SU-DHL-6 (cell line): ENCODE measurements at regions not wholly inside any gene's neighbourhood (a gene's known extent, or its start where the extent isn't known, plus 50 kb on each side); places are given as distances from the start of the nearest gene placed in this dataset.
"Not testable (repeated sequence)": the region's sequence is repeated elsewhere in the genome, so short reads cannot be mapped to it uniquely, and the experiment has no call there.

Experiments used
- H2AFZ ChIP-seq: fragments of 200-600 bp; sonication (generic); 2 replicates; pipeline ENCODE4 v1.6.1; 2014; ENCODE audit warnings: low read depth, mild to moderate bottlenecking, moderate library complexity, mixed read lengths, antibody characterized with exemption, low read length; ENCODE audit not compliant: severe bottlenecking
- H3F3A ChIP-seq: fragments of 200-600 bp; shearing (Covaris generic); 2 replicates; pipeline ENCODE4 v1.6.0; 2016; ENCODE audit warnings: antibody characterized with exemption, mild to moderate bottlenecking; ENCODE audit not compliant: insufficient read depth
- H3K27ac ChIP-seq: fragments of 200-600 bp; sonication (generic); 2 replicates; pipeline ENCODE4 v1.5.1; 2016; ENCODE audit warnings: low read depth, mild to moderate bottlenecking, low read length, moderate library complexity, mixed read lengths
- H3K27me3 ChIP-seq: fragments of 200-600 bp; sonication (generic), shearing (Covaris generic); 2 replicates; pipeline ENCODE4 v1.6.0; 2014; ENCODE audit warnings: mild to moderate bottlenecking, low read length
- H3K36me3 ChIP-seq: fragments of 200-600 bp; sonication (generic); 2 replicates; pipeline ENCODE4 v1.6.1; 2014; ENCODE audit warnings: mild to moderate bottlenecking, low read length, mixed read lengths
- H3K4me2 ChIP-seq: fragments of 300-600, 200-600 bp; shearing (Covaris generic), sonication (generic); 2 replicates; pipeline ENCODE4 v1.6.0; 2014; ENCODE audit warnings: low read length, low read depth, mild to moderate bottlenecking; ENCODE audit not compliant: poor library complexity, severe bottlenecking
- H3K4me3 ChIP-seq: fragments of 200-600 bp; sonication (generic); 2 replicates; pipeline ENCODE4 v1.5.1; 2014; ENCODE audit warnings: antibody characterized with exemption, low read length, mild to moderate bottlenecking, mixed read lengths; ENCODE audit not compliant: insufficient read depth, poor library complexity, severe bottlenecking
- H3K79me2 ChIP-seq: fragments of 200-600 bp; sonication (generic); 2 replicates; pipeline ENCODE4 v1.6.1; 2014; ENCODE audit warnings: mild to moderate bottlenecking, low read length, moderate library complexity; ENCODE audit not compliant: insufficient read depth
- H3K9ac ChIP-seq: fragments of 200-600 bp; sonication (generic); 2 replicates; pipeline ENCODE4 v1.7.0; 2014; ENCODE audit warnings: mild to moderate bottlenecking, low read length
- H3K9me2 ChIP-seq: fragments of 200-600 bp; sonication (generic); replicated peaks from 2 replicates; pipeline ENCODE4 v1.6.1; 2014; ENCODE audit warnings: low read length; ENCODE audit not compliant: insufficient read depth
- H3K9me3 ChIP-seq: fragments of 200-600 bp; sonication (generic); 2 replicates; pipeline ENCODE4 v1.6.1; 2014; ENCODE audit warnings: low read length, mixed read lengths; ENCODE audit not compliant: insufficient read depth
- H4K20me1 ChIP-seq: fragments of 200-600 bp; sonication (generic); 2 replicates; pipeline ENCODE4 v1.6.1; 2014; ENCODE audit warnings: low read depth, mild to moderate bottlenecking, antibody characterized with exemption, low read length, moderate library complexity, mixed read lengths
- CTCF ChIP-seq: fragments of 200-600 bp; sonication (generic); IDR thresholded peaks from one replicate; pipeline ENCODE4 v1.5.1; 2017; ENCODE audit warnings: antibody characterized with exemption, mild to moderate bottlenecking, low read length, moderate library complexity; ENCODE audit not compliant: insufficient read depth, poor library complexity, severe bottlenecking
- EZH2phosphoT487 ChIP-seq: fragments of 200-600 bp; sonication (generic), shearing (Covaris generic); conservative IDR thresholded peaks from 2 replicates; pipeline ENCODE4 v1.6.1; 2018; ENCODE audit warnings: mild to moderate bottlenecking, antibody characterized with exemption, low read length, moderate library complexity, mixed read lengths

GRCh38 chr14:98006008-98006407 is 1208.8 kb downstream of the VRK1 start:
- no peaks in the 10 kb centered on the region for H3F3A ChIP-seq
- H3K9me2 ChIP-seq, result no peaks in the 10 kb centered on the region
- no peaks in the 10 kb centered on the region for H3K79me2 ChIP-seq
- H3K4me2 ChIP-seq, result no peak overlapping the region
- no peak for TF ChIP-seq CTCF
- TF ChIP-seq EZH2phosphoT487, result no peak
- H4K20me1 ChIP-seq, result no peaks in the 10 kb centered on the region
- no peak overlapping the region for H2AFZ ChIP-seq
- H3K36me3 ChIP-seq, result no peaks in the 10 kb centered on the region
- H3K9me3 ChIP-seq, result no peaks in the 10 kb centered on the region
- no peak overlapping the region for H3K4me3 ChIP-seq
- H3K27me3 ChIP-seq, result no peaks in the 10 kb centered on the region
- H3K27ac ChIP-seq, result no peak overlapping the region
- H3K9ac ChIP-seq, result no peak overlapping the region

- no peaks in the 10 kb centered on the region for H3K9me3 ChIP-seq
These were observed 1211.4 kb downstream of the VRK1 start for GRCh38 chr14:98008381-98009113.

GRCh38 chr14:98009177-98009576 is 1212.0 kb downstream of the VRK1 start:
- not testable (repeated sequence) for H3K36me3 ChIP-seq, H3K4me2 ChIP-seq, H3F3A ChIP-seq, H3K79me2 ChIP-seq, H3K9me3 ChIP-seq, H2AFZ ChIP-seq, H3K9ac ChIP-seq, H3K9me2 ChIP-seq, H4K20me1 ChIP-seq, H3K4me3 ChIP-seq, H3K27ac ChIP-seq, H3K27me3 ChIP-seq

More at GRCh38 chr14:98008381-98009113, 1211.4 kb downstream of the VRK1 start:
- no peaks in the 10 kb centered on the region for H4K20me1 ChIP-seq
- H3K4me3 ChIP-seq, result no peak overlapping the region
- no peaks in the 10 kb centered on the region for H3K27me3 ChIP-seq
- H3K36me3 ChIP-seq, result no peaks in the 10 kb centered on the region
- H3F3A ChIP-seq, result no peaks in the 10 kb centered on the region
- no peak overlapping the region for H3K4me2 ChIP-seq
- no peak overlapping the region for H2AFZ ChIP-seq
- TF ChIP-seq EZH2phosphoT487, result no peak
- TF ChIP-seq CTCF, result no peak
- H3K27ac ChIP-seq, result no peak overlapping the region
- no peaks in the 10 kb centered on the region for H3K79me2 ChIP-seq
- no peak overlapping the region for H3K9ac ChIP-seq
- H3K9me2 ChIP-seq, result no peaks in the 10 kb centered on the region

- no peak for TF ChIP-seq CTCF
- no peak overlapping the region for H3K4me3 ChIP-seq
- H3K36me3 ChIP-seq, result no peaks in the 10 kb centered on the region
- H3K27me3 ChIP-seq, result no peaks in the 10 kb centered on the region
- no peaks in the 10 kb centered on the region for H3F3A ChIP-seq
- H3K79me2 ChIP-seq, result no peaks in the 10 kb centered on the region
- H3K9me2 ChIP-seq, result no peaks in the 10 kb centered on the region
- no peak overlapping the region for H3K4me2 ChIP-seq
- H2AFZ ChIP-seq, result no peak overlapping the region
- no peak overlapping the region for H3K27ac ChIP-seq
- no peaks in the 10 kb centered on the region for H3K9me3 ChIP-seq
- no peak overlapping the region for H3K9ac ChIP-seq
- no peaks in the 10 kb centered on the region for H4K20me1 ChIP-seq
These were observed 1213.6 kb downstream of the VRK1 start for GRCh38 chr14:98010784-98011183.
